ENCODE measurements at regions not wholly inside any gene's neighbourhood (a gene's known extent, or its start where the extent isn't known, plus 50 kb on each side); places are given as distances from the start of the nearest gene placed in this dataset.

GRCh38 chr2:134174711-134175110 lies 79.2 kb upstream of the MGAT5 start:
- TF ChIP-seq, protein P1, sequence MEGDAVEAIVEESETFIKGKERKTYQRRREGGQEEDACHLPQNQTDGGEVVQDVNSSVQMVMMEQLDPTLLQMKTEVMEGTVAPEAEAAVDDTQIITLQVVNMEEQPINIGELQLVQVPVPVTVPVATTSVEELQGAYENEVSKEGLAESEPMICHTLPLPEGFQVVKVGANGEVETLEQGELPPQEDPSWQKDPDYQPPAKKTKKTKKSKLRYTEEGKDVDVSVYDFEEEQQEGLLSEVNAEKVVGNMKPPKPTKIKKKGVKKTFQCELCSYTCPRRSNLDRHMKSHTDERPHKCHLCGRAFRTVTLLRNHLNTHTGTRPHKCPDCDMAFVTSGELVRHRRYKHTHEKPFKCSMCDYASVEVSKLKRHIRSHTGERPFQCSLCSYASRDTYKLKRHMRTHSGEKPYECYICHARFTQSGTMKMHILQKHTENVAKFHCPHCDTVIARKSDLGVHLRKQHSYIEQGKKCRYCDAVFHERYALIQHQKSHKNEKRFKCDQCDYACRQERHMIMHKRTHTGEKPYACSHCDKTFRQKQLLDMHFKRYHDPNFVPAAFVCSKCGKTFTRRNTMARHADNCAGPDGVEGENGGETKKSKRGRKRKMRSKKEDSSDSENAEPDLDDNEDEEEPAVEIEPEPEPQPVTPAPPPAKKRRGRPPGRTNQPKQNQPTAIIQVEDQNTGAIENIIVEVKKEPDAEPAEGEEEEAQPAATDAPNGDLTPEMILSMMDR (IDR thresholded peaks at IDR 0.05; ENCODE audit: control extremely low read depth in 1 of 3, insufficient read depth in 1 of 3, low read depth in 1 of 3, low read length in 3 of 3): no peak
- TF ChIP-seq POLR2A (IDR thresholded peaks at IDR 0.05; ENCODE audit: control extremely low read depth in 1 of 2, low read depth in 2 of 2, low read length in 2 of 2): no peak
- TF ChIP-seq JUN (IDR thresholded peaks at IDR 0.05; ENCODE audit: low read depth, low read length): no peak
- TF ChIP-seq EZH2 (IDR thresholded peaks at IDR 0.05; ENCODE audit: low read depth, low read length, severe bottlenecking): no peak
- TF ChIP-seq HDAC2 (IDR thresholded peaks at IDR 0.05; ENCODE audit: borderline replicate concordance in 1 of 2, low read depth in 2 of 2, low read length in 2 of 2): no peak
- no peak for TF ChIP-seq YY1 (IDR thresholded peaks at IDR 0.05; ENCODE audit: low read depth, low read length)
- TF ChIP-seq TAF1 (IDR thresholded peaks at IDR 0.05; ENCODE audit: low read depth, low read length): no peak

Data from H1 (cell line).